ENCODE measurements at regions not wholly inside any gene's neighbourhood (a gene's known extent, or its start where the extent isn't known, plus 50 kb on each side); places are given as distances from the start of the nearest gene placed in this dataset.

DNA sequence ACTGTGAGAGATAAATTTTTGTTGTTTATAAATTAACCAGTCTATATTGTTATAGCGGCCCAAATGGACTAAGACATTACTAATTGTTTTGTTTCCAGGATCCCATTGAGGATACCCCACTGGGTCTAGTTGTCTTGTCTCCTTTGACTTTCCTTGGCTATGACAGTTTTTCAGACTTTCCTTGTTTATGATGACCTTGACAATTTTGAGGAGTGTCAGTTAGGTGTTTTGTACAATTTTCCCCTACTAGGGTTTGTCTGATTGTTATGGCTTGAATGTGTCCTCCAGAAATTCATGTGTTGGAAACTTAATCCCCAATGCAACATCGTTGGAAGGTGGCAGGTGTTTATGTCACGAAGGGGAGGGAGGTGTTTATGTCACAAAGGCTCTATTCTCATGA, 89.6 kb upstream of the PITX2 start:
- intact Hi-C loops (cut with micrococcal nuclease) (no loop called here), dilution Hi-C loops (cut with MboI; ENCODE audit: extremely low pct_ligation_motif_present, low sequenced_read_pairs) (no loop called here)
- DNase-seq (ENCODE audit: low read depth, low spot score) (no peak), FAIRE-seq (no peak)
- no peaks in the 10 kb centered on the region for H3K4me1 ChIP-seq (ENCODE audit: control insufficient read depth, extremely low read depth, insufficient read depth, low read length)
- ChIA-PET POLR2A (no interaction called here), CTCF (no interaction called here)
- no peaks in the 10 kb centered on the region for H4K20me1 ChIP-seq (replicated peaks; ENCODE audit: control insufficient read depth, extremely low read depth, insufficient read depth, low read length)
- BruUV-seq (replicated peaks): no TSS peak
- TF ChIP-seq FOS (IDR thresholded peaks at IDR 0.05; ENCODE audit: borderline replicate concordance, insufficient read depth, low read length) (no peak), POLR2AphosphoS5 (IDR thresholded peaks at IDR 0.05; ENCODE audit: insufficient read depth, low read depth, low read length) (no peak), POLR2A (IDR thresholded peaks at IDR 0.05; ENCODE audit: low read depth, low read length) (no peak), EZH2 (IDR thresholded peaks at IDR 0.05; ENCODE audit: borderline replicate concordance, low read depth, low read length, severe bottlenecking) (no peak), MAX (IDR thresholded peaks at IDR 0.05; ENCODE audit: insufficient read depth, insufficient read length) (no peak), MYC (IDR thresholded peaks at IDR 0.05; ENCODE audit: low read depth, low read length) (no peak), JUN (IDR thresholded peaks at IDR 0.05; ENCODE audit: borderline replicate concordance, insufficient read depth, insufficient read length, low read depth) (no peak), GATA2 (IDR thresholded peaks at IDR 0.05; ENCODE audit: insufficient read depth, insufficient read length, low read depth, low read length) (no peak)
- TF ChIP-seq, protein P1, sequence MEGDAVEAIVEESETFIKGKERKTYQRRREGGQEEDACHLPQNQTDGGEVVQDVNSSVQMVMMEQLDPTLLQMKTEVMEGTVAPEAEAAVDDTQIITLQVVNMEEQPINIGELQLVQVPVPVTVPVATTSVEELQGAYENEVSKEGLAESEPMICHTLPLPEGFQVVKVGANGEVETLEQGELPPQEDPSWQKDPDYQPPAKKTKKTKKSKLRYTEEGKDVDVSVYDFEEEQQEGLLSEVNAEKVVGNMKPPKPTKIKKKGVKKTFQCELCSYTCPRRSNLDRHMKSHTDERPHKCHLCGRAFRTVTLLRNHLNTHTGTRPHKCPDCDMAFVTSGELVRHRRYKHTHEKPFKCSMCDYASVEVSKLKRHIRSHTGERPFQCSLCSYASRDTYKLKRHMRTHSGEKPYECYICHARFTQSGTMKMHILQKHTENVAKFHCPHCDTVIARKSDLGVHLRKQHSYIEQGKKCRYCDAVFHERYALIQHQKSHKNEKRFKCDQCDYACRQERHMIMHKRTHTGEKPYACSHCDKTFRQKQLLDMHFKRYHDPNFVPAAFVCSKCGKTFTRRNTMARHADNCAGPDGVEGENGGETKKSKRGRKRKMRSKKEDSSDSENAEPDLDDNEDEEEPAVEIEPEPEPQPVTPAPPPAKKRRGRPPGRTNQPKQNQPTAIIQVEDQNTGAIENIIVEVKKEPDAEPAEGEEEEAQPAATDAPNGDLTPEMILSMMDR (IDR thresholded peaks at IDR 0.05; ENCODE audit: extremely low read depth in 1 of 2, insufficient read depth in 1 of 2, low read depth in 1 of 2, low read length in 2 of 2): no peak
- H3K9ac ChIP-seq (replicated peaks; ENCODE audit: extremely low read depth, insufficient read depth, low read length): no peak overlapping the region
- no peak overlapping the region for H3K4me2 ChIP-seq (ENCODE audit: insufficient read depth, low read length)
- no peaks in the 10 kb centered on the region for H3K27me3 ChIP-seq (ENCODE audit: control insufficient read depth in 2 of 2, insufficient read depth in 2 of 2, low read length in 2 of 2)
- no peaks in the 10 kb centered on the region for H3K36me3 ChIP-seq (ENCODE audit: control insufficient read depth in 2 of 2, extremely low read depth in 1 of 2, insufficient read depth in 2 of 2, low read length in 2 of 2)
- no peak overlapping the region for H3K4me3 ChIP-seq (replicated peaks in 1 of 3; ENCODE audit: insufficient read depth in 1 of 3, low read depth in 1 of 3, low read length in 3 of 3)
- H3K27ac ChIP-seq (ENCODE audit: insufficient read depth, low read depth, low read length): no peak overlapping the region
- H2AFZ ChIP-seq (ENCODE audit: low read depth, low read length): no peak overlapping the region
- no peaks in the 10 kb centered on the region for H3K79me2 ChIP-seq (ENCODE audit: control insufficient read depth, insufficient read depth, low read length)
- H3K9me1 ChIP-seq (replicated peaks; ENCODE audit: control insufficient read depth, extremely low read depth, insufficient read depth, low read length): no peaks in the 10 kb centered on the region
- H3K9me3 ChIP-seq (replicated peaks; ENCODE audit: control insufficient read depth, insufficient read depth, low read length): no peaks in the 10 kb centered on the region

Data from endothelial cell of umbilical vein (primary cell).